A172 (cell line): ENCODE measurements at regions not wholly inside any gene's neighbourhood (a gene's known extent, or its start where the extent isn't known, plus 50 kb on each side); places are given as distances from the start of the nearest gene placed in this dataset.

Experiments
- DNase-seq: peaks from one replicate; pipeline ENCODE4 v3.0.0-alpha.2; 2015; ENCODE audit warnings: low spot score

DNA sequence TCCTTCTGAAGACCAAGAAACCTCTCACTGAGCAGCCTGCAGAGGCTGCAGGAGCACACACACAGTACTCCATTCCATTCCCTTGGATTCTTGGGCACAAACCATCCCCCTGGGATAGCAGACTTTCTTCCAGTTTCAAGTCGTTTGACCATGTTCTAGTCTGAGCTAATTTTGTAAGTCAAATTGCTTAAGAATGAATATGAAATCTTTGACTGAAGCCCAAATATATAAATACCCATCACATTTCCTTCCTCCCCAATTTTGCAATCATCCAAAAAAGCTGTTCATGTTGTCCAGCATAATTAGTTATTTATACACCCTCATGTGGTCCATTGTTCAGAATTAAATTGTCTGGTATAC lies 231.2 kb upstream of the TPRG1 start:
- no peak for DNase-seq

DNA sequence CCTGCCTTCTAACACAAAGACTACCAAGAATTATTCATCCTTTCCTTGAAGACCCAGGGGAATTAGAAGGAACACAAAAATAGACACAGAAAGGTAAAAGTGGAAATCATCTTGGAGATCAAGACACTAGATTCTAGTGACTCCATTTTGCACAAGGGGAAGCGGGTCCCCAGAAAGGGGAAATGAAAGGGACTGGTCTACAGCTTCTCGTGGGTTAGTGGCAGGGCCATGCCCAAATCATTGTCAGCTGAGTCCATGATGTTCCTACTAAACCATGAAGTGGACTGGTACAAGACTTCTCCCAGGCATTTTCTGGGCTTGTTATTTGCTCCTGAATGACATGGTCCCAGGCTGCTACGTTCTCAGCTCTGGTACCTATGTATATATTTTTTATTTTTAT lies 230.7 kb upstream of the TPRG1 start:
- DNase-seq = no peak

DNA sequence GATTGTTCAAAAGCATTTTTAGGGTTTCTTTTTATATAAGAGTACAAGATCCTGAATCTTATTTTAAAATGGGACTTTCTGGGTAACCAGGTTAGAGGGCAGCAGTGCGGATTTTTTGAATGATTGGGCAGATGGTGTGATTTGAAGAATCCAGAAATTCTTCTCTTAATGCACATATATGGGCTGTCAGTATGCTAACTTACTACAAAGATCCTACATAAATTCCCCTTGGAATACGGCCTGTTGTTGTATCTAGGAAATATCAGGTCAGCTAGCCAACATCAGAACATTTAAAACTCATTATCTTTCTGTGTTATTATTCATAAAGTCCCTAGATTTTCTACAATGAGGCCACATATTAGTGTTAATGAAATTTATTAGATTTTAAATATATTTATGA lies 229.6 kb upstream of the TPRG1 start:
- no peak for DNase-seq

DNA sequence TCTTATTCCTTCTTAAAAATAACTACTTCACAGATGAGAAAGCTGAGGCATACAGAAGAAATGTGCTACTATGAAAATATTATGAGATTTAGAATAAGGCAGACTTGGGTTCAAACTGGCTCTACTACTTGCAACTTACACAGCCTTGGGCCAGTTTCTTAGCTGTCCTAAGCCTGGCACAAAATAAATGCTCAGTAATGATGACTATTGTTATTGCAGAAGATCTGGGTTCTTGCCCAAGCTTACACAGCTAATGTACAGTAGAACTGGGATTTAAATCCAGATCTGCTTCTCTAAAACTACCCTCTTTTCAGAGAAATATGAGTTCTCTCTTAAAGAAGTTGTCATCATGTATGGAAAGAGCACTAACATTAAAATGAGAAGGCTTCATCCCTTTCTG lies 228.2 kb upstream of the TPRG1 start:
- DNase-seq = no peak

DNA sequence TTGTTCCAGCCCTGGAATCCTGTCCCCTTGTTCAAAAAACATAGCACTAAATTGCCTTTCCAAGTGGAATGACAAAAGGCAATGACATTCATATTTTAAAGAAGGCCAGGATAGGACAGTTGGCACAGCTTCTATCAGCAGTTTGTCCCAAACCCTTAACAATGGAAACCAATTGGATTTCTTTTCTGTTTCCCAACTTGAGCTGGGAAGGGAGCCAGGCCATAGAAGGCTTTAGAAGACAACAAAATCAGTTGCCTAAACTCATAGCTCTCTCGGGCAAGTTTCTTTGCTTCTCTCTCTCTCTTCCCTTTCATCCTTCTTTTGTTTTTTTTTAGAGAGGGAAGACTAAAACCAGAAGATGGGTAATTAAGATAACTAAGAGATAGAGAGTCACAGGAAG lies 227.7 kb upstream of the TPRG1 start:
- no peak for DNase-seq

DNA sequence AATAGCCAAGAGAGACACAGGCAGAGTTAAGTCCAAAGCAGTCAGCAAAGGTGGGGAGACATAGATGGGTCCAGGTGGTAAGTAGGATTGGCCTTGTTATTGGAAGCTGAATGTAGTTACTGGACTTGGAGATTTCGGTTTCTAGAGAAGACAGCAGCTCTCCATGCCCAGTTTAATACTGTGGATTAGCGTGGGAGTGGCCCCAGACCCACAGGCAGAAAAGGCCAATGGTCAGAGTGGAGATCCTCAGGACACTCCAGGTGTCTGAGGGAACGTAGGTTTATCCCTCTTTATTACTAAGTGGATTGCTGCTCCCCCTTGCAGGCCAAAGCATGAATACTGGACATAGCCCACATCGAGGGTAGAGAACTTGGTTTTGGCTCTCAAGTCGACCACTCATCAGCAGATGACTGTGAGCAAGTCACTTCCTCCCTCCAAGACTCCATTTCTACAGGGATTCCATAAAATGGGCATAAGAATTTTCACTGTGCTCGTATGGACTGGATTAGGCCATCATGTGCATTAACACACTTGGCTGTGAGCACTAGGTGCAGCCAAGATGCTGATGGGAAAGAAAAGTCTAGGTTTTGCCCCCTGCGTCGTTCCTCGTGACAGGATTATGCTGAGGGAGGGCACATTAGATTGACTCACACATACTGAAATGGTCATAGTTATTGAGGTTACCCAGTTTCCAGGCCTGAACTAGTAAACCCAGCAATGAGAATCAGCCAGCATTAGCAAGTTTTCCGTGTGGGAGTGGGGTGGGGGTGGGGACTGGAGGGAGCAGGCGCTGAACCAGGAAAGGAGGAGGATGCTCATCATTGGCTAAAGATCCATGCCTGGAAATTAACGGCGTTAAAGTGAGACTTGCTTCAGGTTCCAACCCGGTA lies 225.2 kb upstream of the TPRG1 start:
- no peak for DNase-seq

DNA sequence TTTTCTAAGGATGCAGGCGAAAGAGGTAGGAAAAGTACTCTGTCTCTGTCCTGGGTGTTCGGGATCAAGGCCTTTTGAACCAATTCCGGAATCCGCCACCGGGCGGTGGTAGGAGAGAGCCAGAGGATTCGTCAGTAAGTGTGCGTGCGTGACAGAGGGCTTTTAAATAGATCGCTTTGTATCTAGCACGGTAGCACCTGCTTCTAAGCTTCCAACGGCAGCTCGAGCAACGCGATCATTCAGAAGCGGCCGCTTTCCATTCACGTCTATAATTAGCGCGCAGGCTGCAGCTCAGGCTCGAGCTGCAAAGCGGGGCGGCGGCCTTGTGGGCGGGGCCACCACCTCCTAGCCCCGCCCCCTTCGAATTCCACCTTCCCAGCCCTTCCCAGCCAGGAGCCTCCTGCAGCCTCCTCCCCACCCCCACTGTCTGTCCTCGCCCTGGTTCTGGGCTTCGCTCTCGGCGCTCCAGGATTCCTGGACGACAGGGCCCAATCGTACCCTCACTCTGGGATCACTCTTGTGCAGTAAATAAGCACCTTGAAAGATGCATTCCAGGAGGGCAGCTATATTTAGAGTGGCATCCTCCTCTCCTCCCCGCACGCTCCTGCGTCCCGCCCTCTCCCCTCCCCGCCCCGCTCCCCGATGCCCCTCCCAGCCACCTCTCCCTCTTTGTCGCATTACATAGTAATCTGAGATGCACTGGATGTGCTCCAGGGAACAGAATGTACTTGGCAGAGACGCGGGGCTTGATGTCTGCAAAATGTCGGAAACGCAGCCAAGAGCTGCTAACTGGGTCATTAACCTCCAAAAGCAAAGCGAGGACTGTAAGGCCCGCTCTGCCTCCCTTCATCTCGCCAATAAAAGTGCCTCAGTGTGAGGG lies 224.1 kb upstream of the TPRG1 start:
- DNase-seq = peak; percentile 90

DNA sequence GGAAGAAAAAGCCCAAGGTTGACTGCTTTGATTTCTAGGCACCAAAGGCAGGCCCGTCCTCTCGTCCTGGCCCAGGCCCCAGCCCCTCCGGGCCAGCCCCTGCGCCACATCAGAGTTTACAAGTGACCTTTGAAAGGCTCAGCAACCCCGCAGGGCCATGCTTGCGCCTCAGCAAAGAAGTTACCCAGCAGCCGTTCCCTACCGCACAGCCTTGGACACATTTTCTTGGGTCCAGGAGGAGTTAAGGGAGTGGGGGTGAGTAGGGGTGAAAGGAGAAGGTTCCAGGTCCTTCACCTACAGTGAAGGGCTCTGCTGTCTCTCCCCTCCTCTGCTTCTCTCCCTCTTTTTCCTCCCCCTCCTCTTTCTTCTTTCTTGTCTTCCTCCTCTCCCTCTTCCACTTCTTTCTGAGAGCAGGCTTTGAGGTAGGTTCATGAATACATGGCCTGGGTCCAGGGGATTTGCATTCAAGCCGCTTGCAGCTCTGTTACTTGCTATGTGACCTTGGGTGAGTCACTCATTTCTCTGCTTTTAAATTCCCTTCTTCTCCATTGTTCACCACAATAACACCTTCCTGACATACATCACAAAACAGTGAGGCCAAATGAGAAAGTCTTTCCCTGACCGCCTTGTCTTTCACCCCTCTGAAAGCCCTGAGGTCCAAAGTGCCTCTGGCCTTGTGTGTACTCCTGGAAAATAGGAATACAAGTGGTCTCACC lies 223.3 kb upstream of the TPRG1 start:
- DNase-seq = peak; percentile 92

DNA sequence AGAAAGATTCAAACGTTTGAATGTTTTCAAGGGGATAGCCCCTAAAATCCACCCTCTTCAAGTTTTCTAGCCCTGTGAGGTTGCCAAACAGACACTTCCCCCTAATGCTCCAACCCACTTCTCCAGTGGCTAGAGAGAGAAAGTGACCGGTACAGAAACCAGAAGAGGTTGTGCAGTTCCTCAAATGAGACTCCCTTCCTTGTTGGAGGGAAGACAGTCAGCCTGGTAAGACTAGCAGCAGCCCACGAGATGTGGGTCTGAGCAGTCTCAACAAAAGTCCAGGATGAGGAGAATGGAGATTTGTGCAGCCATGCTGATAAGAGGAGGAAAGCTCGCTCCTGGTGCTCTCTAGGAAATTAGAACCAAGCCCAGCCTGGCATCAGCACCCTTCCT lies 222.8 kb upstream of the TPRG1 start:
- no peak for DNase-seq

DNA sequence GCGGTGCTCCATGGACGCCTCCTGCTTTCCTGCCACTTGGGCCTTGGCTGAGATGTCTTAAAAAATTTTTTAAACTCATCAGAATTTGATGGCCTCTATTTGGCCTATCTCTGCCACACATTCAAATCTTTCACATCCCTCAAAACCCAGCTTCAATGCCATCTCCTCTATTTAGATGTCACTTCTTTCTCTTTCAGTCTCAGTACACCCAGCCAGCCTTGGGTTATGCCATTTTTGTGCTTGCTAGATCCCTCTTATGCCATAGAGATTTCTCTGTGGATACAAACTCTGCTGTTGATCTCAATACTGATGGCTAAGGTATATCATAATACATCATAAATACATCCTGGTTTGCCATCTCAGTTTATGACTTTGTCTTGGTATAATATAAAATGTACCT lies 222.3 kb upstream of the TPRG1 start:
- no peak for DNase-seq

DNA sequence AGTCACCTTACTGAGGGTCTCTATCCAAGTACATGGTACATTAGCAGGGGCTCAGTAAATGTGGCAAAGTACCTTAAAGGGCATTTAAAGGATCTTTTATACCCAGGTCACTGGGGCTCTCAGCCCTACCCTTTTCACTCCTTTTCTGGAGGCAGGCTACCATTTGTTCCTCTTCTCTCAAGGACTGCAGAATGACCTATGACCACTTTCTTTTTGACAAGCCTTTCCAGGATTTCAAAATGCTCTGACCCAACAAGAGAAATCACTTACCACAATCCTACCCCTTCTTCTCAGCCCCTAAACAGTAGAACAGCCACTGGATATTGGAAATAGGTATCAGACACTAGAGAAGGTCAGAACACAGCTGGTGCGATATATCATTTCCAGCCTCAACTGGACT lies 221.8 kb upstream of the TPRG1 start:
- DNase-seq = no peak

DNA sequence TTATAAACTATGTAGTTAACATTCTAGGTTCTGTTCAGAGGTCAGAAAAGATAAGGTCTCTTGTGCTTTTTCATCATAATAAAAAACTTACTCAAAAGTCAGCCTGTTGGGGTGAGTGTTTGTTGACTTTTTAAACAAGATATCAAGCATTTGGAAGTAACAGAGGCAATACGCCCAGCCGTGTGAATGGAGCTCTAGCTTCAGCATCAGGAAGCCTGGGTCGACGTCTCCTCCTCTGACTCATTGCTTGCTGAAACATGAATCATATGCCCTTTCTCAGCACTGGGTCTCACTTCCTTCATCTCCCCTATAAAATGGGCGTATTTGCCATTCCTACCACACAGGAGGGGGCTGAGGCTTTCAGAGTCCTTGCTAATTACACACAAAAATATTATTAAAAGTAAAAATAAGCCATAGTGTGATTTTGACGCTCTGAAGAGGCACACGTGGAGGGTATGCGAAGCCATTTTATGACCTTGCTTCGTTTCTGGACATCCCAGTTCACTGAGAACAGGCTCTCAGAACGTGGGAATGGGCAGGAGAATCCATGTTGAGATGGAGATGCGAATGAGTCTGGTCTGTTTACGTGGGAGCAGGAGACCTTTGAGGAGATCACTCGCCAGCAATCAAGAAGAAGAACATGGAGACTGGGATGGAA lies 220.8 kb upstream of the TPRG1 start:
- peak; percentile 97 for DNase-seq

DNA sequence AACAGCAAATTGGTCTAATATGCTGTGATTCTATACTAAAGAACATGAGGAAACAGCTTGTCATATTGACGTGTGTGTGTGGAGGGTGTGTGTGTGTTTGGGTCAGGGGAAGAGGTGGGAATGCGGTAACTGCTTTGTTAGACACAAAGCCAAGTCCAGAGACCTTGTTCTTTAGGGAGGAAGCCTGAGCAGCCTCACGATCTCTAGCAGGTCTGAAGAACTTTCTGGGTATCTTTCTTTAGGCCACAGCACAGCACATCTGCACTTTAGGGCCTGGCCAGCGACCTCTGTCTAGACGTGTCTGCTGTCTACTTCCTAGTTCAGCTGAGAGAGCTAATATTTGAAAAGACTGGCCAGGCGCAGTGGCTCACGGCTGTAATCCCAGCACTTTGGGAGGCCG lies 220.0 kb upstream of the TPRG1 start:
- no peak for DNase-seq

DNA sequence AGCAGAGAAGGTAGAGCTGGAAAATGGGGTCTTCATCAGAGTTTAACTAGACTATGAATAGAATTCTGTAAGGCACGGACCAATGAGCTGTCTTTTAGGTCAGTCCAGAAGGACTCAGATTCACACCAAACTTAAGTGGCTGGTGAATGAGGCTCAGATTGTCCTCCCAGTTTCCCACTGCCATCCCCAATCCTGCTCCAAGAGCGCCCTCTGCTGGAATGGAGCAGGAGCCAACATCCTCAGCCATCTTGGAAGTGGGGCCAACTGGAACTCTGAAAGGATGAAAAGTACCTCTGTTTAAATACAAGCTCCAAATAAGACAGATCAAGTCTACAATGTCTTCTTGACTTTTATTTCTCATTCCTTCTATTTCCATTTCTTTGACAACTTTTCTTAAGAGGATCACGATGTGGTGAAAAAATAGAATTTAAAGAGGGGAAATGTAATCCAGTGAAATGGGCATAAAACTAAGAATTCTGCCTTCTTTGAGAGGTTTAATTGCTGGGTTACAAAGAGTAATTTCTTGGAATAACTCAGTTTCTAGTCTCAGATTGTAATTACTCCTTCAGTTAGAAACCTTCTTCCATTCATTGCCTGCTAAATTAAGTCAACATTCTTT lies 217.1 kb upstream of the TPRG1 start:
- DNase-seq = peak; percentile 85

DNA sequence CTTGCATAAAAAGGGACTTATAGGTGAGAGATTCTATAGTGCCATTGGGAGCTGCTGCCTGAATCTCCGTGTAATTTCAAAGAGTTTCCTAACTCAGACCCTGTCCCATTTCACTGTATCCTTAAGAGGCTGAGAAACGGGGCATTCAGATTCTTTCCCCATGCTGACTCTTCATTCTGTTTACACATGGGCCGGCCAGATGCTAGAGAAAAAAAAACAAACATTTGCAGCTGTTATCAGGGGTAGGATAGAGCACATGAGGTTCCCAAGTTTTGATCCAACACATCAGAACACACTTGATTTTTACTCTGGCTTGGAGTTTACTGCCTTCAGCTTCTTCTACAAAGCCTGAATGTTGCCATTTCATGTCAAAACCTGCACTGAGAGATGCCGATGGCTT lies 215.9 kb upstream of the TPRG1 start:
- DNase-seq = no peak

DNA sequence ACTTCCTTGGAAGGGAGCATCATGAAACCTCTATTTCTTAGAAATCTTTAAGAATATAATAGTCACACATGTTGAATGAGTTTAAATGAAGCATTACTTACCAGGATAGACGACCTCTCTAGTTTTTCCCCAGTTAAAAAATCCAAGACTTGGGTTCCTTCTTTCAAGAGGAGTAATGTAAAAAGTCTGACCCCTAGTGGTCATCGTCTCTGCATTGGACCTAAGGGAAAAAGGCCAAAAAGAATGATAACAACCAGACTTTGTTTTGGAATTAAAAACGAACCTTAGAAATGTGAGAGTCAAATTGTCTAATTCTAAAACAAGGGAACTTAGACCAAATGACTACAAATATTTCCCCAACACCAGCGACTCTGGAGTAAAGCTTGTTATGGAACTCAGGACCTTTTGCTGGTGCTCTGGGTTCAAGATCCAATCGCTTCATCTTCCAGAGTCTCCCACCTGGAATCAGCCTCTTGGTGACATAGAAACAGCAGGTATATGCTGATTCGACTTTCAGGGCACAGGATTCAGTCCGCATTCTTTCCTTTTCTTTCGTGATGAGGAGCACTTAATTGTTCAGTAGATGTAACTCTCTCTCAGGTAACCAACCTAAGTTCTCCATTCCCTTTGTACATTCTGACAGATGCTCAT lies 214.8 kb upstream of the TPRG1 start:
- DNase-seq = peak; percentile 54

DNA sequence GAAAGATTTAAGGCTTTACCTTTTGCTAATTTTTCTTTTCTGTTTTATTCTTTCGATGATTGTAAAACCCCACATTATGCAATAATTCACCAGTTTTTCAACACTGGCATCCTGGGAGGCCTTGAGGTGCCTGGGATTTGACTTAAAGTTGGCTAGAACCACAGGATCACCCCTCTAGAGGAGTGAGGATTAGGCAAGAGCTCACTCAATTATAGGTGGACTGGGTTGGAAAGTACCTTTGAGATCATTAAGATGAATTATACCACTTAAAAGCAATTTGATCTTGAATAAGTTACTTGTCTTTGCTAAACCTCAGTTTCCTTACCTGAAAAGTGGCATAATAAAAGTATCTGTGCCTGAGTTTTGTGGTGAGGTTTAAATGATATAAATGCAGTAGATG lies 212.8 kb upstream of the TPRG1 start:
- DNase-seq = no peak

DNA sequence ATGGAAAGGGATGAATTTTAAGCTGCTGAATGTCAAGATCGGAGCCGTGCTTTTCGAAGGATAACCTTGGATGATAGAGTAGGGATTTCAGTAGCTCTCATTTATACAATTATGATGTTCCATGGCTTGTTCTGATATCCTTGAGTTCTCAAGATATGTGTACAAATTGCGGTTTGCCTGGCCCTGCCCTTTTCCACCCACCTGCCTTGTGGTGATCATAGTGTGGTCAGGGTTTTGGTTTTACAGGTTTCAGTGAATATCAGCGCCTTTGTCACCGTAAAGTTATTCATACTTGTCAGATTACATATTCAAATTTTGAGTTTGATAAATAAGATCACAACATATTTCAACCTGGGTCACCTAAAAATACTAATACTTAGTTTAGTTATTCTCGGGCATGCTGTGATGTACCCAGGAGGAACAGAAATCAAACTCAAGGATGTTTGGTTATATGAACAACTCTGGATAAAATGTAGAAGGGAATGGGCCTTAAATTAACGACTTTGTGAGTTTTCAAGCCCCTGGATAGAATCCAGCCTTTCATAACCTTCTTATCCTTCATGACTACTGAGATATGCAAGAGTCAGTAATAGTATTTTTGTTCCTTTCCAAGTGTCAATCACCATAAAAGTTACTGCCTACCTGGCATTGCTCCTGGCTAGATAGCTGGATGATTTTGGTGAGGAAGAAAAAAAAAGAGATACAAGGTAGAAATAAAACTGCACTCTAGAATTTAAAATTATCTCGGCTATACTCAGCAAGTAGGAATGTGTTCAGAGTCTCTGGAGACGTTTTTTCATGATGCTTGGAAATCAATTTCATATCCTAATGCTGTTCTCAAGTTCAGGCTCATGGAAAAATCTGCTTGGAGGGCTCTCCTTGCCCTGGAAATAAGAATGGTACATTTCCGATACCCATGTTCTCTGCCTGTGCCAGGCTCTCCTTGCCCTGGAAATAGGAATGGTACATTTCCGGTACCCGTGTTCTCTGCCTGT lies 209.2 kb upstream of the TPRG1 start:
- DNase-seq = no peak

DNA sequence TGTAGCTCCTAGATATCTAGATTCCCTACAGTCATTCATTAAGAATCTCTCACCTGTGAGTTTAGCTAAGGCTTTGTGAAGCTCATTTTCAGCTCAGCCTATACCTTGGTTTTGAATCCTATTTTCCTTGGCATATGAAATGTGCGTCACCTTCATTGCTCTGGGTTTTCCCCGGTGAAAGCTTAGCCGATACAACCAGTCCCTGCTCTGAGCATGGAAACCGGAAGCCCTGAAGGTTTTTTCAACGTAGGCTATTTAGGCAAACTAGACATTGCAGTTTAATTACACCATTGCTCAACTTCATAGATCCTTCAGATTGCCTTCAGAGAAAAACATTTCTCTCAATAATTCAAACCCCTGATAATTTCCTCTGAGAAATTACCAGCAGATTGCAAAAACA lies 206.8 kb upstream of the TPRG1 start:
- DNase-seq = no peak

DNA sequence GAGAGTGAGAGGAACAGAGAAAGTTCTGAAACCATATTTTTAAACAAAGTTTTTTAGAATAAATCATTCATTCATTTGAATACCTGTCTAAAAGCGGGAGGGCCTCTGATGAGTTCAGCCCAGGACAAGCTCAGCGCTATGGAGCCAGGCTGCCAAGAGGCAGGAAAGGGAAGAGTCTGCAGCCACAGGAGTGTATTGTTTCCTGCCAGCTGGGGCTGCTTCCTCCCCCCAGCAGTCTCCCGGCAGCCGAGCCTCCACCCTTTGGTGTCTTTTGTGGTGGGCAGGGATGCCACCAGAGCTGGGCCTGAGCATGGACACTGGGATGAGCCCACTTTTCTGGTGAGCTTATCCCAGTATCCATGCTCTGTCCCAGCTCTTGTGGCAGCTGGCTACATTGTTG lies 199.5 kb upstream of the TPRG1 start:
- DNase-seq = no peak
